Naive B cell (primary cell): ENCODE measurements at regions not wholly inside any gene's neighbourhood (a gene's known extent, or its start where the extent isn't known, plus 50 kb on each side); places are given as distances from the start of the nearest gene placed in this dataset.
A peak's percentile ranks its signal among the peaks of the same experiment; 100 is the strongest.

Experiments used
- ATAC-seq, 2 donors: fragments of 150-1000 bp; cut with Tn5 transposase; 2 replicates each; pipeline ENCODE4 v1.10.0; 2021; ENCODE audit warnings: low read depth in 2 of 2, mild to moderate bottlenecking in 2 of 2, moderate library complexity in 2 of 2
- DNase-seq: peaks from one replicate; pipeline ENCODE4 v3.0.0; 2022
- H3K27ac Mint-ChIP-seq, 6 donors: one replicate each; pipeline ENCODE4 v1.8.0; 2020 to 2022; ENCODE audit warnings: mild to moderate bottlenecking in 6 of 6, mixed read lengths in 6 of 6, moderate library complexity in 5 of 6, inconsistent platforms in 2 of 6
- H3K27me3 Mint-ChIP-seq, 3 donors: one replicate each; pipeline ENCODE4 v1.8.0; 2021 to 2022; ENCODE audit warnings: mixed read lengths in 3 of 3, mild to moderate bottlenecking in 1 of 3
- H3K36me3 Mint-ChIP-seq, 2 donors: one replicate each; pipeline ENCODE4 v1.8.0; 2020 to 2022; ENCODE audit warnings: mixed read lengths in 2 of 2, inconsistent platforms in 1 of 2, mild to moderate bottlenecking in 1 of 2
- H3K4me1 Mint-ChIP-seq, 3 donors: one replicate each; pipeline ENCODE4 v1.8.0; 2020 to 2022; ENCODE audit warnings: mixed read lengths in 3 of 3, inconsistent platforms in 1 of 3, mild to moderate bottlenecking in 1 of 3, moderate library complexity in 1 of 3
- H3K4me3 Mint-ChIP-seq, 8 donors: one replicate each; pipeline ENCODE4 v1.8.0; 2020 to 2022; ENCODE audit warnings: mild to moderate bottlenecking in 8 of 8, mixed read lengths in 8 of 8, moderate library complexity in 8 of 8, inconsistent platforms in 2 of 8
- H3K9me3 Mint-ChIP-seq, 7 donors: one replicate each; pipeline ENCODE4 v1.8.0; 2020 to 2022; ENCODE audit warnings: mixed read lengths in 7 of 7, mild to moderate bottlenecking in 5 of 7, inconsistent platforms in 2 of 7, moderate library complexity in 1 of 7

GRCh38 chr5:17690473-17690872, 56.2 kb downstream of the TAF11L14 start:
- ATAC-seq (no peak), DNase-seq (no peak)
- Mint-ChIP-seq H3K4me3 (no peak overlapping the region), H3K9me3 (peaks cover 0 to 2% (median 0%) of the 10 kb centered on the region in 7 donors), H3K36me3 (no peaks in the 10 kb centered on the region), H3K4me1 (no peaks in the 10 kb centered on the region), H3K27me3 (peaks cover 1 to 33% (median 8%) of the 10 kb centered on the region in 3 donors), H3K27ac (no peak overlapping the region)

GRCh38 chr5:17691762-17692161, 57.5 kb downstream of the TAF11L14 start:
- no peak overlapping the region for H3K4me3 Mint-ChIP-seq
- H3K36me3 Mint-ChIP-seq, result no peaks in the 10 kb centered on the region
- no peak for ATAC-seq
- H3K9me3 Mint-ChIP-seq, result peaks cover 0 to 2% (median 0%) of the 10 kb centered on the region in 7 donors
- H3K4me1 Mint-ChIP-seq, result no peaks in the 10 kb centered on the region
- H3K27me3 Mint-ChIP-seq, result peaks cover 8 to 28% (median 8%) of the 10 kb centered on the region in 3 donors
- no peak overlapping the region for H3K27ac Mint-ChIP-seq
- no peak for DNase-seq

- Mint-ChIP-seq H3K4me3 (no peak overlapping the region), H3K27me3 (peaks cover 8 to 26% (median 8%) of the 10 kb centered on the region in 3 donors), H3K4me1 (no peaks in the 10 kb centered on the region), H3K27ac (no peak overlapping the region), H3K36me3 (no peaks in the 10 kb centered on the region), H3K9me3 (peaks cover 0 to 3% (median 0%) of the 10 kb centered on the region in 7 donors)
- ATAC-seq, result no peak
- no peak for DNase-seq
These were observed 60.1 kb downstream of the TAF11L14 start for GRCh38 chr5:17694371-17694770.

- Mint-ChIP-seq H3K36me3 (no peaks in the 10 kb centered on the region), H3K27me3 (peaks cover 6 to 25% (median 8%) of the 10 kb centered on the region in 3 donors), H3K27ac (peak overlapping the region in 1 of 6 donors; percentile 10), H3K4me1 (no peaks in the 10 kb centered on the region), H3K4me3 (no peak overlapping the region), H3K9me3 (peaks cover 0 to 3% (median 0%) of the 10 kb centered on the region in 7 donors)
- ATAC-seq (no peak), DNase-seq (no peak)
These were observed 60.7 kb downstream of the TAF11L14 start for GRCh38 chr5:17694914-17695313.

GRCh38 chr5:17696627-17697026, 62.4 kb downstream of the TAF11L14 start:
- peaks cover 0 to 18% (median 8%) of the 10 kb centered on the region in 3 donors for H3K27me3 Mint-ChIP-seq
- H3K27ac Mint-ChIP-seq, result no peak overlapping the region
- no peaks in the 10 kb centered on the region for H3K36me3 Mint-ChIP-seq
- H3K9me3 Mint-ChIP-seq, result peaks cover 3 to 17% (median 6%) of the 10 kb centered on the region in 7 donors
- ATAC-seq (no peak), DNase-seq (no peak)
- no peak overlapping the region for H3K4me3 Mint-ChIP-seq
- H3K4me1 Mint-ChIP-seq, result no peaks in the 10 kb centered on the region

GRCh38 chr5:17697671-17698070, 63.4 kb downstream of the TAF11L14 start:
- H3K36me3 Mint-ChIP-seq, result no peaks in the 10 kb centered on the region
- no peaks in the 10 kb centered on the region for H3K4me1 Mint-ChIP-seq
- no peak for DNase-seq
- H3K27ac Mint-ChIP-seq, result no peak overlapping the region
- no peak for ATAC-seq
- peaks cover 0 to 18% (median 8%) of the 10 kb centered on the region in 3 donors for H3K27me3 Mint-ChIP-seq
- H3K9me3 Mint-ChIP-seq, result peaks cover 3 to 23% (median 8%) of the 10 kb centered on the region in 7 donors
- H3K4me3 Mint-ChIP-seq, result no peak overlapping the region

- Mint-ChIP-seq H3K4me1 (no peaks in the 10 kb centered on the region), H3K9me3 (peaks cover 0 to 7% (median 3%) of the 10 kb centered on the region in 7 donors), H3K36me3 (no peaks in the 10 kb centered on the region), H3K4me3 (no peak overlapping the region), H3K27ac (no peak overlapping the region), H3K27me3 (no peaks in the 10 kb centered on the region)
- ATAC-seq, result no peak
- no peak for DNase-seq
These were observed 74.9 kb downstream of the TAF11L14 start for GRCh38 chr5:17709011-17709710.

- Mint-ChIP-seq H3K36me3 (no peaks in the 10 kb centered on the region), H3K4me1 (no peaks in the 10 kb centered on the region), H3K27me3 (no peaks in the 10 kb centered on the region), H3K4me3 (no peak overlapping the region), H3K9me3 (peaks cover 0 to 9% (median 0%) of the 10 kb centered on the region in 7 donors), H3K27ac (no peak overlapping the region)
- no peak for DNase-seq
- ATAC-seq, result no peak
These were observed 79.0 kb downstream of the TAF11L14 start for GRCh38 chr5:17713301-17713700.

GRCh38 chr5:17714186-17714585, 79.9 kb downstream of the TAF11L14 start:
- no peaks in the 10 kb centered on the region for H3K4me1 Mint-ChIP-seq
- no peaks in the 10 kb centered on the region for H3K27me3 Mint-ChIP-seq
- no peak overlapping the region for H3K4me3 Mint-ChIP-seq
- H3K9me3 Mint-ChIP-seq, result peaks cover 0 to 9% (median 0%) of the 10 kb centered on the region in 7 donors
- no peak overlapping the region for H3K27ac Mint-ChIP-seq
- H3K36me3 Mint-ChIP-seq, result no peaks in the 10 kb centered on the region
- DNase-seq (no peak), ATAC-seq (no peak)

- Mint-ChIP-seq H3K4me3 (no peak overlapping the region), H3K9me3 (peaks cover 0 to 6% (median 1%) of the 10 kb centered on the region in 7 donors), H3K27ac (peak overlapping the region in 1 of 6 donors; percentile 9), H3K27me3 (no peaks in the 10 kb centered on the region), H3K4me1 (no peaks in the 10 kb centered on the region), H3K36me3 (no peaks in the 10 kb centered on the region)
- ATAC-seq (no peak), DNase-seq (no peak)
These were observed 85.3 kb downstream of the TAF11L14 start for GRCh38 chr5:17719592-17719991.

GRCh38 chr5:17720071-17720470, 85.8 kb downstream of the TAF11L14 start:
- no peaks in the 10 kb centered on the region for H3K27me3 Mint-ChIP-seq
- no peaks in the 10 kb centered on the region for H3K36me3 Mint-ChIP-seq
- H3K27ac Mint-ChIP-seq, result no peak overlapping the region
- DNase-seq (no peak), ATAC-seq (no peak)
- H3K4me1 Mint-ChIP-seq, result no peaks in the 10 kb centered on the region
- no peak overlapping the region for H3K4me3 Mint-ChIP-seq
- peaks cover 0 to 6% (median 1%) of the 10 kb centered on the region in 7 donors for H3K9me3 Mint-ChIP-seq

- no peak overlapping the region for H3K4me3 Mint-ChIP-seq
- no peaks in the 10 kb centered on the region for H3K4me1 Mint-ChIP-seq
- H3K27ac Mint-ChIP-seq, result no peak overlapping the region
- H3K36me3 Mint-ChIP-seq, result no peaks in the 10 kb centered on the region
- peaks cover 0 to 9% (median 6%) of the 10 kb centered on the region in 3 donors for H3K27me3 Mint-ChIP-seq
- ATAC-seq (no peak), DNase-seq (no peak)
- peaks cover 0 to 6% (median 0%) of the 10 kb centered on the region in 7 donors for H3K9me3 Mint-ChIP-seq
These were observed 89.6 kb downstream of the TAF11L14 start for GRCh38 chr5:17723876-17724275.

GRCh38 chr5:17727098-17727497, 92.8 kb downstream of the TAF11L14 start:
- ATAC-seq (no peak), DNase-seq (no peak)
- no peaks in the 10 kb centered on the region for H3K36me3 Mint-ChIP-seq
- H3K27ac Mint-ChIP-seq, result no peak overlapping the region
- H3K9me3 Mint-ChIP-seq, result no peaks in the 10 kb centered on the region
- H3K4me1 Mint-ChIP-seq, result no peaks in the 10 kb centered on the region
- peaks cover 0 to 9% (median 6%) of the 10 kb centered on the region in 3 donors for H3K27me3 Mint-ChIP-seq
- no peak overlapping the region for H3K4me3 Mint-ChIP-seq

- Mint-ChIP-seq H3K27me3 (peaks cover 0 to 9% (median 6%) of the 10 kb centered on the region in 3 donors), H3K9me3 (no peaks in the 10 kb centered on the region), H3K36me3 (no peaks in the 10 kb centered on the region), H3K27ac (no peak overlapping the region), H3K4me1 (no peaks in the 10 kb centered on the region), H3K4me3 (no peak overlapping the region)
- ATAC-seq, result no peak
- no peak for DNase-seq
These were observed 96.2 kb downstream of the TAF11L14 start for GRCh38 chr5:17730421-17730820.
